ENCODE measurements at regions not wholly inside any gene's neighbourhood (a gene's known extent, or its start where the extent isn't known, plus 50 kb on each side); places are given as distances from the start of the nearest gene placed in this dataset.

- DNase-seq: no peak
Measured at GRCh38 chrX:26032111-26032912, 105.8 kb upstream of the MAGEB18 start.

GRCh38 chrX:26037367-26037766, 100.8 kb upstream of the MAGEB18 start:
- DNase-seq: no peak

- DNase-seq: no peak
Measured at GRCh38 chrX:26050099-26050498, 88.0 kb upstream of the MAGEB18 start.

GRCh38 chrX:26070882-26071281, 67.3 kb upstream of the MAGEB18 start:
- DNase-seq: no peak

GRCh38 chrX:26071618-26072017, 66.5 kb upstream of the MAGEB18 start:
- no peak for DNase-seq

- no peak for DNase-seq
Measured at GRCh38 chrX:26083093-26083492, 55.0 kb upstream of the MAGEB18 start.
